Osteocyte (in vitro differentiated cells): ENCODE measurements at regions not wholly inside any gene's neighbourhood (a gene's known extent, or its start where the extent isn't known, plus 50 kb on each side); places are given as distances from the start of the nearest gene placed in this dataset.

Experiments used
- DNase-seq: peaks from one replicate; pipeline ENCODE4 v3.0.0; 2021; ENCODE audit warnings: mixed read lengths; ENCODE audit not compliant: unreplicated experiment; ENCODE audit errors: extremely low spot score
- H3K27ac Mint-ChIP-seq: one replicate; pipeline ENCODE4 v1.8.0; 2021; ENCODE audit warnings: mild to moderate bottlenecking, mixed read lengths; ENCODE audit not compliant: unreplicated experiment
- H3K27me3 Mint-ChIP-seq: one replicate; pipeline ENCODE4 v1.8.0; 2021; ENCODE audit warnings: mixed read lengths; ENCODE audit not compliant: unreplicated experiment
- H3K36me3 Mint-ChIP-seq: one replicate; pipeline ENCODE4 v1.8.0; 2021; ENCODE audit warnings: mixed read lengths; ENCODE audit not compliant: unreplicated experiment
- H3K4me1 Mint-ChIP-seq: one replicate; pipeline ENCODE4 v1.8.0; 2021; ENCODE audit warnings: mixed read lengths; ENCODE audit not compliant: unreplicated experiment
- H3K4me3 Mint-ChIP-seq: one replicate; pipeline ENCODE4 v1.8.0; 2021; ENCODE audit warnings: mild to moderate bottlenecking, moderate library complexity, mixed read lengths; ENCODE audit not compliant: unreplicated experiment
- H3K9me3 Mint-ChIP-seq: one replicate; pipeline ENCODE4 v1.8.0; 2021; ENCODE audit warnings: mixed read lengths; ENCODE audit not compliant: unreplicated experiment
- CTCF ChIP-seq: fragments of 200-600 bp; sonication (generic); IDR thresholded peaks from 2 replicates; pipeline ENCODE4 v1.5.0; 2021; ENCODE audit warnings: antibody characterized with exemption, mild to moderate bottlenecking, moderate library complexity

- Mint-ChIP-seq H3K36me3 (no peaks in the 10 kb centered on the region), H3K4me3 (no peak overlapping the region), H3K27ac (no peak overlapping the region), H3K9me3 (no peaks in the 10 kb centered on the region), H3K27me3 (peaks cover 53% of the 10 kb centered on the region), H3K4me1 (no peaks in the 10 kb centered on the region)
- no peak for TF ChIP-seq CTCF
- DNase-seq, result peak; percentile 53
Measured at GRCh38 chr14:95818581-95818980, 58.1 kb upstream of the TUNAR start.

- no peak for TF ChIP-seq CTCF
- Mint-ChIP-seq H3K4me3 (no peak overlapping the region), H3K27me3 (peaks cover 45% of the 10 kb centered on the region), H3K27ac (no peak overlapping the region), H3K9me3 (no peaks in the 10 kb centered on the region), H3K36me3 (no peaks in the 10 kb centered on the region), H3K4me1 (no peaks in the 10 kb centered on the region)
- peak; percentile 49 for DNase-seq
Measured at GRCh38 chr14:95817271-95817670, 59.4 kb upstream of the TUNAR start.

- H3K27me3 Mint-ChIP-seq, result peaks cover 40% of the 10 kb centered on the region
- peak; percentile 69 for DNase-seq
- H3K9me3 Mint-ChIP-seq, result no peaks in the 10 kb centered on the region
- no peak for TF ChIP-seq CTCF
- H3K27ac Mint-ChIP-seq, result no peak overlapping the region
- no peaks in the 10 kb centered on the region for H3K4me1 Mint-ChIP-seq
- H3K4me3 Mint-ChIP-seq, result no peak overlapping the region
- no peaks in the 10 kb centered on the region for H3K36me3 Mint-ChIP-seq
Measured at GRCh38 chr14:95816539-95816938, 60.1 kb upstream of the TUNAR start.

- Mint-ChIP-seq H3K9me3 (no peaks in the 10 kb centered on the region), H3K27ac (no peak overlapping the region), H3K36me3 (no peaks in the 10 kb centered on the region), H3K27me3 (peaks cover 28% of the 10 kb centered on the region), H3K4me1 (no peaks in the 10 kb centered on the region), H3K4me3 (no peak overlapping the region)
- DNase-seq, result peak; percentile 62
- TF ChIP-seq CTCF, result no peak
Measured at GRCh38 chr14:95815226-95815690, 61.4 kb upstream of the TUNAR start.

- Mint-ChIP-seq H3K4me1 (no peaks in the 10 kb centered on the region), H3K27ac (no peak overlapping the region), H3K27me3 (peaks cover 23% of the 10 kb centered on the region), H3K36me3 (no peaks in the 10 kb centered on the region), H3K9me3 (no peaks in the 10 kb centered on the region), H3K4me3 (no peak overlapping the region)
- peak; percentile 67 for DNase-seq
- TF ChIP-seq CTCF, result no peak
Measured at GRCh38 chr14:95814363-95815225, 62.0 kb upstream of the TUNAR start.
